Stomach (tissue), 8 donors: ENCODE measurements at regions not wholly inside any gene's neighbourhood (a gene's known extent, or its start where the extent isn't known, plus 50 kb on each side); places are given as distances from the start of the nearest gene placed in this dataset.
A peak's percentile ranks its signal among the peaks of the same experiment; 100 is the strongest.
"Not testable (repeated sequence)": the region's sequence is repeated elsewhere in the genome, so short reads cannot be mapped to it uniquely, and the experiment has no call there.

Experiments
- DNase-seq, 2 donors: peaks; one replicate each; pipeline versions ENCODE4 v3.0.0 to v3.0.0-alpha.2; 2013 to 2019
- H3K27ac ChIP-seq, 5 donors: fragments of 200-600 bp in 4 of 5; sonication (generic) in 4 of 5; one replicate each; pipeline ENCODE4 v1.5.1; 2013 to 2019; ENCODE audit warnings: mild to moderate bottlenecking in 1 of 5, moderate library complexity in 1 of 5
- H3K27me3 ChIP-seq, 3 donors: fragments of 200-600 bp; sonication (generic); one replicate each; pipeline ENCODE4 v1.5.1; 2017 to 2019; ENCODE audit warnings: mixed run types in 1 of 3
- H3K36me3 ChIP-seq, 4 donors: fragments of 200-600 bp; sonication (generic); 1 replicate in 3 of 4; 2 replicates in 1 of 4; pipeline ENCODE4 v1.5.1; 2016 to 2019
- H3K4me1 ChIP-seq, 4 donors: fragments of 200-600 bp; sonication (generic); one replicate each; pipeline ENCODE4 v1.5.1; 2016 to 2019
- H3K4me3 ChIP-seq, 4 donors: fragments of 200-600 bp; sonication (generic) in 3 of 4; one replicate each; pipeline ENCODE4 v1.5.1; 2016 to 2019; ENCODE audit warnings: mild to moderate bottlenecking in 1 of 4
- H3K9me3 ChIP-seq, 4 donors: fragments of 200-600 bp; sonication (generic); one replicate each; pipeline ENCODE4 v1.5.1; 2016 to 2019
- EP300 ChIP-seq: sonication (generic); formaldehyde crosslinking; IDR thresholded peaks from one replicate; pipeline ENCODE4 v1.6.1; 2017; ENCODE audit warnings: antibody characterized with exemption
- POLR2A ChIP-seq, 4 donors: fragments of 450-650 bp; IDR thresholded peaks; one replicate each; pipeline ENCODE4 v1.6.1; 2016; ENCODE audit warnings: antibody characterized with exemption in 4 of 4, control low read depth in 2 of 4, mild to moderate bottlenecking in 1 of 4, moderate library complexity in 1 of 4
- POLR2AphosphoS5 ChIP-seq, 3 donors: sonication (generic); formaldehyde crosslinking; IDR thresholded peaks; one replicate each; pipeline ENCODE4 v1.6.1; 2016; ENCODE audit warnings: antibody characterized with exemption in 3 of 3
- WGBS, 5 donors: extraction: QIAGEN DNeasy Blood & Tissue Kit in 3 of 5; methylation state at CpG; one replicate each; pipeline versions ENCODE4 v1.1.5 to v1.1.7; 2013 to 2018; 5-methylcytosine and 5-hydroxymethylcytosine counted together
- intact Hi-C: fragments of 100-400 bp; cut with DNase I; formaldehyde crosslinking; loops from one replicate; pipeline ENCODE4 v1.15.1; 2023; ENCODE audit warnings: low total_unique reads
- TF ChIP-seq, protein P1 (sequence below), 7 experiments: fragments of 450-650 bp in 4 of 7; fragments of 200-600 bp in 3 of 7; sonication (generic) in 3 of 7; IDR thresholded peaks; one replicate each; pipeline ENCODE4 v1.5.1; 2016 to 2019; ENCODE audit warnings: antibody characterized with exemption in 7 of 7, control low read depth in 2 of 7, mild to moderate bottlenecking in 1 of 7
- donor health status: healthy with polysubstance abuse.
- donor health status: Bipolar disorder and iron deficiency.
- donor health status: healthy.

DNA sequence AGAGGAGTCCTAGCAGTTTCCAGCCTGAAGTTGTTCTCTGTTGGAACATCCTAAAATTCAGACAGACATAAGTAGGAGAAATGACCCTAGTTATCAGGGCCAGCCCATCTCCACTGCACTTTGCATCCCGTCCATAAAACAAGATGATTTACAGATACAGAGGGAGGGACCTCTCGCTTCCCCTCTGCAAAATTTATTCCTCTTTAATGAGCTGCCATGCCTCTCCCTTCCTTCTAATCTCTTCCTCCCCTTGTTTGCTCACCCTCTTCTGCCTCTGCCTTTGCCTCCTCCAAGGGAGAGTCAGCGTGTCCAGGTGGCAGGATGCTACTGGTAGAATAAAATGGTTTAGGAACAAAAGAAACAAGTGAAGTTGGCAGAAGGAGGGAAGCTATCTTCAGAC, 351.3 kb downstream of the SOX9 start:
- TF ChIP-seq, protein P1, sequence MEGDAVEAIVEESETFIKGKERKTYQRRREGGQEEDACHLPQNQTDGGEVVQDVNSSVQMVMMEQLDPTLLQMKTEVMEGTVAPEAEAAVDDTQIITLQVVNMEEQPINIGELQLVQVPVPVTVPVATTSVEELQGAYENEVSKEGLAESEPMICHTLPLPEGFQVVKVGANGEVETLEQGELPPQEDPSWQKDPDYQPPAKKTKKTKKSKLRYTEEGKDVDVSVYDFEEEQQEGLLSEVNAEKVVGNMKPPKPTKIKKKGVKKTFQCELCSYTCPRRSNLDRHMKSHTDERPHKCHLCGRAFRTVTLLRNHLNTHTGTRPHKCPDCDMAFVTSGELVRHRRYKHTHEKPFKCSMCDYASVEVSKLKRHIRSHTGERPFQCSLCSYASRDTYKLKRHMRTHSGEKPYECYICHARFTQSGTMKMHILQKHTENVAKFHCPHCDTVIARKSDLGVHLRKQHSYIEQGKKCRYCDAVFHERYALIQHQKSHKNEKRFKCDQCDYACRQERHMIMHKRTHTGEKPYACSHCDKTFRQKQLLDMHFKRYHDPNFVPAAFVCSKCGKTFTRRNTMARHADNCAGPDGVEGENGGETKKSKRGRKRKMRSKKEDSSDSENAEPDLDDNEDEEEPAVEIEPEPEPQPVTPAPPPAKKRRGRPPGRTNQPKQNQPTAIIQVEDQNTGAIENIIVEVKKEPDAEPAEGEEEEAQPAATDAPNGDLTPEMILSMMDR (IDR thresholded peaks at IDR 0.05) = no peak
- no peak for TF ChIP-seq POLR2AphosphoS5 (IDR thresholded peaks at IDR 0.05)
- no peak for TF ChIP-seq POLR2A (IDR thresholded peaks at IDR 0.05)
- no peak for TF ChIP-seq EP300
- Histone ChIP-seq H3K27ac (no peak overlapping the region), H3K9me3 (peaks cover 0 to 10% (median 0%) of the 10 kb centered on the region in 4 donors), H3K4me3 (no peak overlapping the region), H3K27me3 (no peaks in the 10 kb centered on the region), H3K4me1 (peaks cover 30 to 65% (median 40%) of the 10 kb centered on the region in 4 donors), H3K36me3 (no peaks in the 10 kb centered on the region)
- intact Hi-C loops = loop anchor here (10.0 kb wide), 1 partner anchor 63 kb away; no protein-coding TSS in a partner anchor
- DNase-seq = no peak
- WGBS, 5 donors = 64 to 80% (median 75%) methylated on average over 3 of the region's 3 CpGs

DNA sequence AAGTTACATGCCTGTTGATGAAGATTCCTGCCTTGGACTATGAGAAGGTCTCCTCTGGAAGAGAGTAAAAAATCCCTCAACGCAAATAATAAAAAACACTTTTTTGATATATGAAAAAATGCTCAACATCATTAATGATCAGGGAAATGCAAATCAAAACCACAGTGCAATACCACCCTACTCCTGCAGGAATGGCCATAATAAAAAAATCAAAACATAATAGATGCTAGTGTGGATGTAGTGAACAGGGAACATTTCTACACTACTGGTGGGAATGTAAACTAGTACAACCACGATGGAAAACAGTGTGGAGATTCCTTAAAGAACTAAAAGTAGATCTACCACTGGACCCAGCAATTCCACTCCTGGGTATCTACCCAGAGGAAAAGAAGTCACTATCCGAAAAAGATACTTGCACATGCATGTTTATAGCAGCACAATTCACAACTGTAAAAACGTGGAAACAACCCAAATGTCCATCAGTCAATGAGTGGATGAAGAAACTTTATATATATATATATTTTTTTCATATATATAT, 352.1 kb downstream of the SOX9 start:
- WGBS, 5 donors = 72 to 85% (median 75%) methylated on average over 4 of the region's 4 CpGs

DNA sequence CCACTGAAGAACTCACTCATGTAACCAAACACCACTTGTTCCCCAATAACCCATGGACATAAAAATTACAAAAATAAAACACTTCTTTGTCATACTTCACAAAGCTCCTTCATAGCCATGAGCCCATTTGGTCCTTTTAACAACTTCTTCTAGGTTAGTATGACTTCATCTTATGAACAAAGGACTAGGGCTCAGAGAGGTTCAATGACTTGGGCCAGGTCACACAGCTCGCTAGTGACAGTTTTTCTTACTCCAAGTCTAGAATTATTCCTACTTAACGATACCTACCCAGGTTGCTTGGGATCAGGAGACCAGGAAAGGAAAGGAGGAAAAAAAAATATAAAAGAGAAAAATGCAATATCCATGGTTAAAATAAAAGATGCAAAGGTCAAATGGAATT, 353.4 kb downstream of the SOX9 start:
- intact Hi-C loops = loop anchor here (10.0 kb wide), 1 partner anchor 61 kb away; no protein-coding TSS in a partner anchor
- Histone ChIP-seq H3K27me3 (peaks cover 0 to 4% (median 0%) of the 10 kb centered on the region in 3 donors), H3K27ac (no peak overlapping the region), H3K4me3 (no peak overlapping the region), H3K9me3 (peaks cover 0 to 10% (median 0%) of the 10 kb centered on the region in 4 donors), H3K36me3 (no peaks in the 10 kb centered on the region), H3K4me1 (peaks cover 23 to 63% (median 35%) of the 10 kb centered on the region in 4 donors)
- 86 to 98% (median 94%) methylated on average over 2 of the region's 2 CpGs for WGBS, 5 donors
- no peak for DNase-seq
- no peak for TF ChIP-seq EP300
- no peak for TF ChIP-seq POLR2AphosphoS5 (IDR thresholded peaks at IDR 0.05)
- TF ChIP-seq POLR2A (IDR thresholded peaks at IDR 0.05) = no peak
- TF ChIP-seq, protein P1 (IDR thresholded peaks at IDR 0.05) = no peak

More for the DNA sequence above, 352.1 kb downstream of the SOX9 start:
- not testable (repeated sequence) for H3K27me3 ChIP-seq, DNase-seq, H3K4me3 ChIP-seq, H3K36me3 ChIP-seq, H3K27ac ChIP-seq, H3K9me3 ChIP-seq
- intact Hi-C loops = loop anchor here (10.0 kb wide), 1 partner anchor 62 kb away; no protein-coding TSS in a partner anchor
- peaks cover 25 to 63% (median 42%) of the 10 kb centered on the region in 4 donors for H3K4me1 ChIP-seq

DNA sequence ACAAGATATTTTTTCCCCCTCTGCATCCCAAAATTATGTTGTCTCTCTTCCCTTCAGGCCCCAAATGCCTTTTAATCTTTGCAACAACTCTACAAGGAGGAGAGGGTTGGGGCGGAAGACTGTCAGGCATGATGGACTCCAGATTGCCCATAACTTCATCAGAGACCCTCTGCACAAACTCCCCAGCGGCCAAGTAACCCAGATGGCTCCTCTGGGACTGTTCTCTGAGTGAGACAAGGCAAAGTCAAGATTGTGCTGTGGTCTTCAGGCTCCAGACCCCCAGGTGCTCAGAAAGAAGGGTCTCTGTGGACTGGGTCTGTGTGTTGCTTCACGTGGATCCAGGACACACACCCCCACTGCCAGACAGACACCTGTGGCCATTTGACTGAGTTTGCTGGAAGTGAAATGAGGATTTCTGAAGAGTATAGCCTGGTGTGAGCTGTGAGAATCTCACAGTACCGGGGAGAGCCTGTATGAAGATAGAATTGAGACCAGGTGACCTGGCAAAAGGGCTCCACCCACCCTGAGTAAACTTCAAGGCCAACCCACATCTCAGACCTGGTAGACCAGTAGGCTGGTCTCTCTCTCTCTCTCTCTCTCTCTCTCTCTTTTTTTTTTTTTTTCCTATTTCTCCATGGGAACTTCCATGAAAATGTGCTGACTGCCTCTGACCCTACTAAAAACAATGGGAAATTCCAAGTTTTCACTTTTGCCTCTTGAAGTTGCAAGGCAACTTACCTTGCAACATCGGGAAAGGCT, 354.1 kb downstream of the SOX9 start:
- Histone ChIP-seq H3K4me1 (peaks cover 23 to 61% (median 34%) of the 10 kb centered on the region in 4 donors), H3K9me3 (peaks cover 0 to 10% (median 0%) of the 10 kb centered on the region in 4 donors), H3K27ac (peak overlapping the region; percentile 68 to 92 (median 81)), H3K36me3 (no peaks in the 10 kb centered on the region), H3K4me3 (no peak overlapping the region), H3K27me3 (peaks cover 0 to 4% (median 0%) of the 10 kb centered on the region in 3 donors)
- WGBS, 5 donors = 55 to 73% (median 60%) methylated on average over 5 of the region's 5 CpGs
- intact Hi-C loops = loop anchor here (10.0 kb wide), 1 partner anchor 60 kb away; no protein-coding TSS in a partner anchor
- peak; percentile 52 to 78 for DNase-seq
- TF ChIP-seq, protein P1 (IDR thresholded peaks at IDR 0.05) = no peak
- TF ChIP-seq POLR2AphosphoS5 (IDR thresholded peaks at IDR 0.05) (peak in 1 of 3 donors; percentile 15), POLR2A (IDR thresholded peaks at IDR 0.05) (no peak), EP300 (no peak)
